GM13977 (cell line): ENCODE measurements at regions not wholly inside any gene's neighbourhood (a gene's known extent, or its start where the extent isn't known, plus 50 kb on each side); places are given as distances from the start of the nearest gene placed in this dataset.

Experiments used
- DNase-seq: peaks from one replicate; pipeline ENCODE4 v3.0.0; 2012; ENCODE audit warnings: low spot score
- in situ Hi-C: fragments of 300-500 bp; cut with MboI; formaldehyde crosslinking; loops from one replicate; pipeline ENCODE4 v1.12.0; 2022; ENCODE audit warnings: low sequenced_read_pairs, low pct_unique_long_range_greater_than_20kb, mixed read lengths, inconsistent platforms; ENCODE audit not compliant: unreplicated experiment
- TF ChIP-seq, protein P1 (sequence below): IDR thresholded peaks from 2 replicates; pipeline ENCODE4 v1.5.1; 2012; ENCODE audit warnings: mild to moderate bottlenecking, control low read depth; ENCODE audit not compliant: insufficient read depth; ENCODE audit errors: extremely low read depth, missing control alignments

GRCh38 chr21:24418671-24419070, 1188.6 kb downstream of the MRPL39 start:
- TF ChIP-seq, protein P1, sequence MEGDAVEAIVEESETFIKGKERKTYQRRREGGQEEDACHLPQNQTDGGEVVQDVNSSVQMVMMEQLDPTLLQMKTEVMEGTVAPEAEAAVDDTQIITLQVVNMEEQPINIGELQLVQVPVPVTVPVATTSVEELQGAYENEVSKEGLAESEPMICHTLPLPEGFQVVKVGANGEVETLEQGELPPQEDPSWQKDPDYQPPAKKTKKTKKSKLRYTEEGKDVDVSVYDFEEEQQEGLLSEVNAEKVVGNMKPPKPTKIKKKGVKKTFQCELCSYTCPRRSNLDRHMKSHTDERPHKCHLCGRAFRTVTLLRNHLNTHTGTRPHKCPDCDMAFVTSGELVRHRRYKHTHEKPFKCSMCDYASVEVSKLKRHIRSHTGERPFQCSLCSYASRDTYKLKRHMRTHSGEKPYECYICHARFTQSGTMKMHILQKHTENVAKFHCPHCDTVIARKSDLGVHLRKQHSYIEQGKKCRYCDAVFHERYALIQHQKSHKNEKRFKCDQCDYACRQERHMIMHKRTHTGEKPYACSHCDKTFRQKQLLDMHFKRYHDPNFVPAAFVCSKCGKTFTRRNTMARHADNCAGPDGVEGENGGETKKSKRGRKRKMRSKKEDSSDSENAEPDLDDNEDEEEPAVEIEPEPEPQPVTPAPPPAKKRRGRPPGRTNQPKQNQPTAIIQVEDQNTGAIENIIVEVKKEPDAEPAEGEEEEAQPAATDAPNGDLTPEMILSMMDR: peak; percentile 19
- in situ Hi-C loops: no loop called here
- DNase-seq: no peak

- in situ Hi-C loops: no loop called here
- DNase-seq: no peak
- TF ChIP-seq, protein P1: no peak
Measured at GRCh38 chr21:24411429-24411828, 1195.9 kb downstream of the MRPL39 start.

GRCh38 chr21:24403221-24403620, 1204.1 kb downstream of the MRPL39 start:
- TF ChIP-seq, protein P1: no peak
- in situ Hi-C loops: no loop called here
- DNase-seq: no peak

DNA sequence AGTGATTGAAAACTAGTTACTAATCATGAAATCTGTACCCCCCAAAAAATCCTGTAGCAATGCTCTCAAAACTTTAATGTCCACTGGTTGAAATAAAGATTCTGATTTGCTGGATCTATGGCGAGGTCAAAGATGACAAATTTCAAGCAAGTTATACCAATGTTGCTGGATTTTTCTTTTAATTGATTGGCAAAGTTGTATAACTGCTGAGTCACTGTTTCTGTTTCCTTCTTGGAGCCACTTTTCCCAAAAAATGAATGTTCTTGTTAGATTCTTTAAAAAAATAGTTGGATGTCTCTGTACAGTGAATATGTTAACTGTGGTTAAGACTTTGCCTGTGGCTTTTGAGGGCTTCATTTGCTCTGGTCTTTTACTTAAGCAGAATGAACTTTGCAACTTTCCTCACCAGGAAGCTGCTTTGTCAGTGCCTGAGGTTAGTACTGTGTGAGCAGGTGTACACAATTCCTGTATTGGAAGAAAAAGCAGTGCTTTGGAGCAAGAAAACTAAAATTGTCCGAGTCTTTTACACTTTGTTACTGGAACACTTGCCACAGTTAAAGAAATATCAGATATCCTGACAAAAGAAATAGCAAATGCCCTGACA, 1211.9 kb downstream of the MRPL39 start:
- TF ChIP-seq, protein P1: no peak
- in situ Hi-C loops: no loop called here
- DNase-seq: no peak

DNA sequence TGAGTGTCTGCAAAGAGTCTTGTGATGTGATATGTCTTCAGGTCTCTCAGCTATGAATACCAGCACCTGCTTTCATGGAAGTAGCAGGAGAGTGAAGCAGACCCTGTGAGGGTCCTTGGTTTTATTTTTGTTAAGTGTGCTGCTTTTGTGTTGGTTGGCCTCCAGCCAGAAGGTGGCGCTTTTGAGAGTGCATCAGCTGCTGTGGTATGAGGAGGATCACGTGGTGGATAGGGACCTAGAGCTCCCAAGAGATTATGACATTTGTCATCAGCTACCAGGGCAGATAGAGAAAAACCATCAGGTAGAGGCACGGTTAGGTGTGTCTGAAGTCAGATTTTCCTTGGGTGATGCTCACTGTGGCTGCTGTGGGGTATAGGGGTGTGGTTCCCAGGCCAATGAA, 1232.1 kb downstream of the MRPL39 start:
- TF ChIP-seq, protein P1: peak; percentile 37
- in situ Hi-C loops: no loop called here
- no peak for DNase-seq

- DNase-seq: no peak
- TF ChIP-seq, protein P1: no peak
- in situ Hi-C loops: no loop called here
Measured at GRCh38 chr21:24372506-24372905, 1234.8 kb downstream of the MRPL39 start.
